Tibial artery (tissue), 4 donors: ENCODE measurements at regions not wholly inside any gene's neighbourhood (a gene's known extent, or its start where the extent isn't known, plus 50 kb on each side); places are given as distances from the start of the nearest gene placed in this dataset.

Experiments used
- DNase-seq, 2 donors: peaks; one replicate each; pipeline ENCODE4 v3.0.0-alpha.2; 2019
- H3K27ac ChIP-seq, 2 donors: fragments of 200-600 bp; sonication (generic) in 1 of 2; 1 replicate in 1 of 2; 2 replicates in 1 of 2; pipeline ENCODE4 v1.5.1; 2018 to 2019; ENCODE audit warnings: mild to moderate bottlenecking in 1 of 2
- H3K27me3 ChIP-seq, 2 donors: fragments of 200-600 bp; sonication (generic) in 1 of 2; one replicate each; pipeline versions ENCODE4 v1.5.1 to v1.6.0; 2016 to 2019
- H3K36me3 ChIP-seq, 3 donors: fragments of 200-600 bp; sonication (generic) in 2 of 3; one replicate each; pipeline ENCODE4 v1.5.1; 2016 to 2019; ENCODE audit warnings: mild to moderate bottlenecking in 2 of 3
- H3K4me1 ChIP-seq, 4 donors: fragments of 200-600 bp; sonication (generic) in 2 of 4; 1 replicate in 3 of 4; 2 replicates in 1 of 4; pipeline ENCODE4 v1.5.1; 2016 to 2019
- H3K4me3 ChIP-seq, 2 donors: fragments of 200-600 bp; sonication (generic) in 1 of 2; 1 replicate in 1 of 2; 2 replicates in 1 of 2; pipeline ENCODE4 v1.5.1; 2018 to 2019; ENCODE audit warnings: mild to moderate bottlenecking in 2 of 2
- H3K9me3 ChIP-seq, 3 donors: fragments of 200-600 bp; sonication (generic) in 1 of 3; one replicate each; pipeline ENCODE4 v1.5.1; 2016 to 2019
- CTCF ChIP-seq, 2 experiments: fragments of 200-600 bp in 1 of 2; fragments of 450-650 bp in 1 of 2; IDR thresholded peaks; one replicate each; pipeline ENCODE4 v1.5.1; 2017 to 2019; ENCODE audit warnings: antibody characterized with exemption in 2 of 2, mild to moderate bottlenecking in 1 of 2, moderate library complexity in 1 of 2
- intact Hi-C: fragments of 100-400 bp; cut with DNase I; formaldehyde crosslinking; loops from one replicate; pipeline ENCODE4 v1.15.0; 2023; ENCODE audit warnings: low total_unique reads

DNA sequence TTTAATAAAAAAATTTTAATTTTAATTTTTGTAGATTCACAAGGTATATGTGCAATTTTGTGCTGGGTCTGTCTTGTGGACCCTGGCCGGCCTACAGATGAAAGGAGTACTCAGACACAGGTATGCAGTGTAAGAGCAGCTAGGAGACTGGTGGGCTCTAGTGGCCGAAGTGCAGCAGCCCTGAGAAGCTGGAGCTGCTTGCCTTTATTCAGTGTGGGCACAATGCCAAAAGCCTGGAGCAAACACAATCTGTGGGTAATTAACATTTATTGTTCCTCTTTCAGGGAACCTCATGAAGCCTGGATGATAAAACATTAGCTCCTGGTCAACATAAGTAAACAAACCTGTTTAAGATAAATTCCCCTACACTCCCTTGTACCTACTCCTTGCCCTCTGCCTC is 135.7 kb upstream of the SEL1L start:
- no peak for DNase-seq
- H3K9me3 ChIP-seq = no peaks in the 10 kb centered on the region
- no peak overlapping the region for H3K27ac ChIP-seq
- intact Hi-C loops = no loop called here
- peaks cover 0 to 16% (median 2%) of the 10 kb centered on the region in 4 donors for H3K4me1 ChIP-seq
- H3K4me3 ChIP-seq = no peak overlapping the region
- no peaks in the 10 kb centered on the region for H3K36me3 ChIP-seq
- TF ChIP-seq CTCF (IDR thresholded peaks at IDR 0.05) = no peak
- H3K27me3 ChIP-seq = no peaks in the 10 kb centered on the region

DNA sequence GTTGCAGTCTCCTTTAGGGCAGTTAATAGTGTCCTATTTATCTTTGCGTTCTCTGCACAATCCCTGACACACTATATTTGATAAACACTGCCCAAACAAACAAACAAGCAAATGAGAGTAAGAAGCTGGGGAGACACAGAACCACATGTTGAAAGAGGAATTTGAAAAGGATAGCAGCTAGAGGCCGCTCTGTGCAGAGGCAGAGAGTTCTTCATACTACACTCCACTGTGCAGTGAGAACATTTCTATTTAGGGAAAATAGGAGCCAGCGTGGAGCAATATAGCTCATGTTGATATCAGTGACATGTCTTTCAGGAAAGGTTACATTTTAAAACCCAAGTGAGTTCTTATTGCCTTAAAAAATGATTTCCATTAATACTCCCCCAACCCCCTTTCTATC is 140.3 kb upstream of the SEL1L start:
- Histone ChIP-seq H3K9me3 (no peaks in the 10 kb centered on the region), H3K36me3 (no peaks in the 10 kb centered on the region), H3K27ac (no peak overlapping the region), H3K4me1 (peaks cover 0 to 16% (median 2%) of the 10 kb centered on the region in 4 donors), H3K27me3 (no peaks in the 10 kb centered on the region), H3K4me3 (no peak overlapping the region)
- no peak for DNase-seq
- intact Hi-C loops = no loop called here
- no peak for TF ChIP-seq CTCF (IDR thresholded peaks at IDR 0.05)

GRCh38 chr14:81676395-81676794 is 142.7 kb upstream of the SEL1L start:
- H3K36me3 ChIP-seq = no peaks in the 10 kb centered on the region
- intact Hi-C loops = no loop called here
- no peak for TF ChIP-seq CTCF (IDR thresholded peaks at IDR 0.05)
- no peak overlapping the region for H3K4me3 ChIP-seq
- H3K9me3 ChIP-seq = no peaks in the 10 kb centered on the region
- peaks cover 0 to 11% (median 2%) of the 10 kb centered on the region in 4 donors for H3K4me1 ChIP-seq
- H3K27me3 ChIP-seq = no peaks in the 10 kb centered on the region
- no peak for DNase-seq
- H3K27ac ChIP-seq = no peak overlapping the region

GRCh38 chr14:81676879-81677278 is 143.2 kb upstream of the SEL1L start:
- Histone ChIP-seq H3K4me1 (peaks cover 0 to 11% (median 2%) of the 10 kb centered on the region in 4 donors), H3K4me3 (no peak overlapping the region), H3K36me3 (no peaks in the 10 kb centered on the region), H3K27me3 (no peaks in the 10 kb centered on the region), H3K27ac (no peak overlapping the region), H3K9me3 (no peaks in the 10 kb centered on the region)
- no peak for DNase-seq
- intact Hi-C loops = no loop called here
- no peak for TF ChIP-seq CTCF (IDR thresholded peaks at IDR 0.05)

DNA sequence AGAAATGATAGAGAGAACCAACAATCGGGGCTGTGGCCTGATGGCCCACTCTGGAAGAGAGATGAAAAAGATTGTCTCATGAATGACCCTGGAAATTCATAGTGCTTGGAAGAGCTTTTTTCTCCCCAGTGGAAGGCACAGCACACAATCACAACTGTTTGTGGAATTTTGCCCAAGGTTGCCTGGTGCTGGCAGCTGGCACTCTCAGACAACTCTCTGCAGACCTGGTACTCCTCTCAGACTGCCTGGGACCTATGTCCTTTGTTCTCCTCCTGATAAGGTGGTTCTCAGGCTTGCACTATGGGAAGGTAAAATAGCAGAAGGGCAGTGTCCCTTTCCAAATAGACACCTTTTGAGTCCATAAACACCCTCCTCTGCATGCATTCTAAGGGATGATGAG is 144.1 kb upstream of the SEL1L start:
- Histone ChIP-seq H3K27me3 (no peaks in the 10 kb centered on the region), H3K4me1 (peaks cover 0 to 11% (median 2%) of the 10 kb centered on the region in 4 donors), H3K9me3 (no peaks in the 10 kb centered on the region), H3K36me3 (no peaks in the 10 kb centered on the region), H3K27ac (no peak overlapping the region), H3K4me3 (no peak overlapping the region)
- TF ChIP-seq CTCF (IDR thresholded peaks at IDR 0.05) = no peak
- no peak for DNase-seq
- intact Hi-C loops = no loop called here

GRCh38 chr14:81679226-81679625 is 145.6 kb upstream of the SEL1L start:
- H3K36me3 ChIP-seq = no peaks in the 10 kb centered on the region
- DNase-seq = no peak
- no peak overlapping the region for H3K27ac ChIP-seq
- H3K4me1 ChIP-seq = peaks cover 0 to 1% (median under 1%) of the 10 kb centered on the region in 4 donors
- no peaks in the 10 kb centered on the region for H3K9me3 ChIP-seq
- no peaks in the 10 kb centered on the region for H3K27me3 ChIP-seq
- TF ChIP-seq CTCF (IDR thresholded peaks at IDR 0.05) = no peak
- no peak overlapping the region for H3K4me3 ChIP-seq
- intact Hi-C loops = no loop called here
